BJ (cell line): ENCODE measurements at regions not wholly inside any gene's neighbourhood (a gene's known extent, or its start where the extent isn't known, plus 50 kb on each side); places are given as distances from the start of the nearest gene placed in this dataset.

ENCODE experiments used
- CTCF ChIA-PET: fragments of 350-600 bp; formaldehyde crosslinking; extraction: SDS; loops from one replicate; lab custom pipeline; 2021; ENCODE audit warnings: antibody characterized with exemption, inconsistent platforms; lab: Yijun Ruan, JAX
- POLR2A ChIA-PET: fragments of 300-600 bp; sonication (Branson Sonifier 250); formaldehyde crosslinking; extraction: SDS; loops from one replicate; lab custom pipeline; 2021; ENCODE audit warnings: antibody characterized with exemption; lab: Charles Lee
- DNase-seq: peaks from one replicate; pipeline ENCODE4 v3.0.0-alpha.2; 2011; ENCODE audit warnings: low read depth
- H3K27me3 ChIP-seq: 2 replicates; pipeline ENCODE4 v1.6.0; 2011; ENCODE audit warnings: low read length; ENCODE audit not compliant: control insufficient read depth, insufficient read depth
- H3K36me3 ChIP-seq: 2 replicates; pipeline ENCODE4 v1.5.1; 2011; ENCODE audit warnings: low read length; ENCODE audit not compliant: control insufficient read depth, insufficient read depth
- H3K4me3 ChIP-seq: 2 replicates; pipeline ENCODE4 v1.5.1; 2011; ENCODE audit warnings: low read depth, mild to moderate bottlenecking, control low read depth, low read length
- CTCF ChIP-seq: IDR thresholded peaks from 2 replicates; pipeline ENCODE4 v1.5.1; 2011; ENCODE audit warnings: low read depth, mild to moderate bottlenecking, control low read depth, inconsistent platforms, low read length, moderate library complexity; ENCODE audit not compliant: insufficient read depth

- TF ChIP-seq CTCF: no peak
- ChIA-PET POLR2A (no interaction called here), CTCF (no interaction called here)
- Histone ChIP-seq H3K4me3 (no peak overlapping the region), H3K36me3 (no peaks in the 10 kb centered on the region), H3K27me3 (0 out of 2 replicates have a peak, but pooled peaks cover 1% of the 10 kb centered on the region)
- DNase-seq: no peak
Observed at GRCh38 chr6:40804905-40805304, 217.7 kb upstream of the LRFN2 start.

- ChIA-PET POLR2A (no interaction called here), CTCF (no interaction called here)
- no peak for DNase-seq
- Histone ChIP-seq H3K4me3 (no peak overlapping the region), H3K27me3 (peaks cover 1% of the 10 kb centered on the region; the same call in 1 of the 2 replicates), H3K36me3 (no peaks in the 10 kb centered on the region)
- TF ChIP-seq CTCF: no peak
Observed at GRCh38 chr6:40803897-40804702, 216.9 kb upstream of the LRFN2 start.

- Histone ChIP-seq H3K36me3 (no peaks in the 10 kb centered on the region), H3K4me3 (no peak overlapping the region), H3K27me3 (peaks cover 1% of the 10 kb centered on the region; the same call in 1 of the 2 replicates)
- CTCF ChIA-PET: interaction anchor here (1.0 kb wide), 1 partner anchor 24 kb away, joined by 3 read pairs; no protein-coding TSS in a partner anchor
- DNase-seq: no peak
- no peak for TF ChIP-seq CTCF
- POLR2A ChIA-PET: no interaction called here
Observed at GRCh38 chr6:40802481-40802880, 215.3 kb upstream of the LRFN2 start.

GRCh38 chr6:40799296-40800140 is 212.4 kb upstream of the LRFN2 start:
- no peak overlapping the region for H3K4me3 ChIP-seq
- no peaks in the 10 kb centered on the region for H3K36me3 ChIP-seq
- no peaks in the 10 kb centered on the region; the same call in 1 of the 2 replicates for H3K27me3 ChIP-seq
- POLR2A ChIA-PET: no interaction called here
- no peak for TF ChIP-seq CTCF
- no peak for DNase-seq
- CTCF ChIA-PET: no interaction called here
